ENCODE measurements at regions not wholly inside any gene's neighbourhood (a gene's known extent, or its start where the extent isn't known, plus 50 kb on each side); places are given as distances from the start of the nearest gene placed in this dataset.

- no peak for TF ChIP-seq GATA2 (IDR thresholded peaks at IDR 0.05; ENCODE audit: low read depth, low read length)
- no peak for TF ChIP-seq GATA3 (IDR thresholded peaks at IDR 0.05; ENCODE audit: low read depth, low read length)
These were observed 1367.1 kb downstream of the STIM2 start for GRCh38 chr4:28227764-28228163.

Measured in SH-SY5Y (cell line).